ENCODE measurements at regions not wholly inside any gene's neighbourhood (a gene's known extent, or its start where the extent isn't known, plus 50 kb on each side); places are given as distances from the start of the nearest gene placed in this dataset.

GRCh38 chr14:34075826-34076225, 125.0 kb upstream of the EGLN3 start:
- H3K36me3 ChIP-seq (replicated peaks), result no peaks in the 10 kb centered on the region
- peaks cover 8% of the 10 kb centered on the region for H3K9me3 ChIP-seq
- DNase-seq (ENCODE audit: low spot score in 2 of 2), result no peak
- no peaks in the 10 kb centered on the region for H3K27me3 ChIP-seq (ENCODE audit: low read depth)
- H3K4me1 ChIP-seq, result no peaks in the 10 kb centered on the region
- in situ Hi-C loops (cut with MboI; ENCODE audit: low sequenced_read_pairs), result no loop called here
- H3K4me3 ChIP-seq, result no peak overlapping the region

GRCh38 chr14:34075042-34075744, 124.3 kb upstream of the EGLN3 start:
- peaks cover 8% of the 10 kb centered on the region for H3K9me3 ChIP-seq
- H3K27me3 ChIP-seq (ENCODE audit: low read depth), result no peaks in the 10 kb centered on the region
- no peak overlapping the region for H3K4me3 ChIP-seq
- DNase-seq (ENCODE audit: low spot score in 2 of 2), result no peak
- in situ Hi-C loops (cut with MboI; ENCODE audit: low sequenced_read_pairs), result no loop called here
- no peaks in the 10 kb centered on the region for H3K36me3 ChIP-seq (replicated peaks)
- no peaks in the 10 kb centered on the region for H3K4me1 ChIP-seq

GRCh38 chr14:34072921-34073320, 122.0 kb upstream of the EGLN3 start:
- DNase-seq (ENCODE audit: low spot score in 2 of 2), result no peak
- H3K4me3 ChIP-seq, result no peak overlapping the region

GRCh38 chr14:34072401-34072800, 121.5 kb upstream of the EGLN3 start:
- in situ Hi-C loops (cut with MboI; ENCODE audit: low sequenced_read_pairs), result no loop called here
- Histone ChIP-seq H3K4me3 (no peak overlapping the region), H3K36me3 (replicated peaks) (no peaks in the 10 kb centered on the region), H3K27me3 (ENCODE audit: low read depth) (no peaks in the 10 kb centered on the region), H3K9me3 (peaks cover 8% of the 10 kb centered on the region), H3K4me1 (no peaks in the 10 kb centered on the region)
- DNase-seq (ENCODE audit: low spot score in 2 of 2), result no peak

More at GRCh38 chr14:34072921-34073320, 122.0 kb upstream of the EGLN3 start:
- in situ Hi-C loops (cut with MboI; ENCODE audit: low sequenced_read_pairs), result no loop called here
- H3K4me1 ChIP-seq, result no peaks in the 10 kb centered on the region
- H3K9me3 ChIP-seq, result peaks cover 8% of the 10 kb centered on the region
- no peaks in the 10 kb centered on the region for H3K27me3 ChIP-seq (ENCODE audit: low read depth)
- H3K36me3 ChIP-seq (replicated peaks), result no peaks in the 10 kb centered on the region

GRCh38 chr14:34070917-34071407, 120.1 kb upstream of the EGLN3 start:
- no peak for DNase-seq (ENCODE audit: low spot score in 2 of 2)
- peaks cover 8% of the 10 kb centered on the region for H3K9me3 ChIP-seq
- H3K4me3 ChIP-seq, result no peak overlapping the region
- H3K36me3 ChIP-seq (replicated peaks), result no peaks in the 10 kb centered on the region
- no peaks in the 10 kb centered on the region for H3K4me1 ChIP-seq
- in situ Hi-C loops (cut with MboI; ENCODE audit: low sequenced_read_pairs), result no loop called here
- no peaks in the 10 kb centered on the region for H3K27me3 ChIP-seq (ENCODE audit: low read depth)

GRCh38 chr14:34069854-34070582, 119.1 kb upstream of the EGLN3 start:
- DNase-seq (ENCODE audit: low spot score in 2 of 2), result no peak
- Histone ChIP-seq H3K27me3 (ENCODE audit: low read depth) (no peaks in the 10 kb centered on the region), H3K36me3 (replicated peaks) (no peaks in the 10 kb centered on the region), H3K4me3 (no peak overlapping the region), H3K9me3 (peaks cover 8% of the 10 kb centered on the region), H3K4me1 (no peaks in the 10 kb centered on the region)
- in situ Hi-C loops (cut with MboI; ENCODE audit: low sequenced_read_pairs), result no loop called here

- Histone ChIP-seq H3K4me1 (no peaks in the 10 kb centered on the region), H3K4me3 (no peak overlapping the region), H3K9me3 (peaks cover 3% of the 10 kb centered on the region; the same call in 1 of the 2 replicates), H3K36me3 (replicated peaks) (no peaks in the 10 kb centered on the region), H3K27me3 (ENCODE audit: low read depth) (no peaks in the 10 kb centered on the region)
- DNase-seq (ENCODE audit: low spot score in 2 of 2), result no peak
- in situ Hi-C loops (cut with MboI; ENCODE audit: low sequenced_read_pairs), result no loop called here
These were observed 116.7 kb upstream of the EGLN3 start for GRCh38 chr14:34067587-34067986.

GRCh38 chr14:34065690-34066391, 115.0 kb upstream of the EGLN3 start:
- H3K9me3 ChIP-seq, result no peaks in the 10 kb centered on the region

GRCh38 chr14:34065236-34065635, 114.4 kb upstream of the EGLN3 start:
- peak; percentile 20 to 32 for DNase-seq (ENCODE audit: low spot score in 2 of 2)
- in situ Hi-C loops (cut with MboI; ENCODE audit: low sequenced_read_pairs), result no loop called here
- H3K27me3 ChIP-seq (ENCODE audit: low read depth), result no peaks in the 10 kb centered on the region
- no peaks in the 10 kb centered on the region for H3K36me3 ChIP-seq (replicated peaks)
- no peaks in the 10 kb centered on the region for H3K9me3 ChIP-seq
- no peak overlapping the region for H3K4me3 ChIP-seq
- H3K4me1 ChIP-seq, result no peaks in the 10 kb centered on the region

More at GRCh38 chr14:34065690-34066391, 115.0 kb upstream of the EGLN3 start:
- in situ Hi-C loops (cut with MboI; ENCODE audit: low sequenced_read_pairs), result no loop called here
- no peaks in the 10 kb centered on the region for H3K4me1 ChIP-seq
- H3K36me3 ChIP-seq (replicated peaks), result no peaks in the 10 kb centered on the region
- no peak overlapping the region for H3K4me3 ChIP-seq
- H3K27me3 ChIP-seq (ENCODE audit: low read depth), result no peaks in the 10 kb centered on the region
- no peak for DNase-seq (ENCODE audit: low spot score in 2 of 2)

GRCh38 chr14:34064349-34064748, 113.5 kb upstream of the EGLN3 start:
- DNase-seq (ENCODE audit: low spot score in 2 of 2), result no peak
- no peaks in the 10 kb centered on the region for H3K27me3 ChIP-seq (ENCODE audit: low read depth)
- no peak overlapping the region for H3K4me3 ChIP-seq
- H3K36me3 ChIP-seq (replicated peaks), result no peaks in the 10 kb centered on the region
- H3K9me3 ChIP-seq, result 0 out of 2 replicates have a peak, but pooled peaks cover 1% of the 10 kb centered on the region
- no peaks in the 10 kb centered on the region for H3K4me1 ChIP-seq
- in situ Hi-C loops (cut with MboI; ENCODE audit: low sequenced_read_pairs), result no loop called here

- no peak for DNase-seq (ENCODE audit: low spot score in 2 of 2)
- in situ Hi-C loops (cut with MboI; ENCODE audit: low sequenced_read_pairs), result no loop called here
- H3K4me1 ChIP-seq, result no peaks in the 10 kb centered on the region
- 0 out of 2 replicates have a peak, but pooled peaks cover 5% of the 10 kb centered on the region for H3K9me3 ChIP-seq
- no peaks in the 10 kb centered on the region for H3K36me3 ChIP-seq (replicated peaks)
- H3K4me3 ChIP-seq, result no peak overlapping the region
- H3K27me3 ChIP-seq (ENCODE audit: low read depth), result no peaks in the 10 kb centered on the region
These were observed 112.7 kb upstream of the EGLN3 start for GRCh38 chr14:34063470-34064164.

GRCh38 chr14:34063042-34063441, 112.2 kb upstream of the EGLN3 start:
- DNase-seq (ENCODE audit: low spot score in 2 of 2), result no peak
- Histone ChIP-seq H3K4me3 (no peak overlapping the region), H3K9me3 (0 out of 2 replicates have a peak, but pooled peaks cover 5% of the 10 kb centered on the region), H3K27me3 (ENCODE audit: low read depth) (no peaks in the 10 kb centered on the region), H3K4me1 (no peaks in the 10 kb centered on the region), H3K36me3 (replicated peaks) (no peaks in the 10 kb centered on the region)
- in situ Hi-C loops (cut with MboI; ENCODE audit: low sequenced_read_pairs), result no loop called here

- no peak for DNase-seq (ENCODE audit: low spot score in 2 of 2)
- 0 out of 2 replicates have a peak, but pooled peaks cover 5% of the 10 kb centered on the region for H3K9me3 ChIP-seq
- no peaks in the 10 kb centered on the region for H3K27me3 ChIP-seq (ENCODE audit: low read depth)
- in situ Hi-C loops (cut with MboI; ENCODE audit: low sequenced_read_pairs), result no loop called here
- H3K4me3 ChIP-seq, result no peak overlapping the region
- H3K36me3 ChIP-seq (replicated peaks), result no peaks in the 10 kb centered on the region
- no peaks in the 10 kb centered on the region for H3K4me1 ChIP-seq
These were observed 111.6 kb upstream of the EGLN3 start for GRCh38 chr14:34062353-34062973.

All from HAP-1 (cell line).